Activated CD4-positive, alpha-beta T cell treated with anti-CD3 and anti-CD28 coated beads, Interleukin-2, amount 50 U/mL, for 4 hours (primary cell): ENCODE measurements at regions not wholly inside any gene's neighbourhood (a gene's known extent, or its start where the extent isn't known, plus 50 kb on each side); places are given as distances from the start of the nearest gene placed in this dataset.
"Not testable (repeated sequence)": the region's sequence is repeated elsewhere in the genome, so short reads cannot be mapped to it uniquely, and the experiment has no call there.

Source experiments
- DNase-seq, 2 experiments: peaks; one replicate each; pipeline ENCODE4 v3.0.0-alpha.2; 2020

- DNase-seq: no peak
Measured at GRCh38 chr5:112472614-112473013, 53.5 kb upstream of the EPB41L4A start.

DNA sequence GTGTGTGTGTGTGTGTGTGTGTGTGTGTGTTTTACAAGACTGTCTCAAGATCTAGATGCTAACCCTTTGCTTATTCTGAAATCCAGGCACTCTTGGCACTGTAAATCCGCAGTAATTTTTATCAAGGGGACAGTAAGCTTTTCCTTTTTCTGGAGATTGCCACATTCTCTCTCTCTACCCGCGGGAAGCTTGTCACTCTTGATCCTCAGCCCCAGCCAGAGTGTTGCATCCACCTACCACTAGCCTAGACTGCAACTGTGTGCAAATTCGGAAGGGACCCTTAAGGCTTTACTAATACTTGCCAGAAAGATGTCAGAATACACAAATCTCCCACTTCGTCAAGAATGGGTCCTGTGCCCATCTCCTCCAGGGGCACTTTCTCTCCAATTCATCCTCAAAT is 54.9 kb upstream of the EPB41L4A start:
- no peak for DNase-seq

GRCh38 chr5:112475747-112476365 is 56.8 kb upstream of the EPB41L4A start:
- no peak for DNase-seq

DNA sequence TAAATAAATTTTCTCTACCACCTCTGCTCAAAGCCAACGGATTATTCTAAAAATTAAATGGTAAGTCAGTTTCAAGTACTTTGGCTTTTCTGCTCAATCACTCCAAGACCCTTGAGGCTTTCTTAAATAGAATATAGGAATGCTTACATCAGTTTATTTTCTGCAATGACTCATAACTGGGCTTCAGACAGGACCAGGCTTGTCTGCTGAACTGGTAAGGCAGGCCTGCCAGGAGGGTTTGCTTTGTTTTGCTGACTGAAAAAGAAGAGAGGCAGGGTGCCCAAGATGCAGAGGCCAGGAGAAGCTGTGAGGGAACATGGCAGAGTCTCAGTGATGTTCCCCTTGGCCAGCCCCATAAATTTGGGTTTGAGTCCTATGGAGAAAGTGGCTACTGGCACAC is 60.3 kb upstream of the EPB41L4A start:
- DNase-seq: no peak

DNA sequence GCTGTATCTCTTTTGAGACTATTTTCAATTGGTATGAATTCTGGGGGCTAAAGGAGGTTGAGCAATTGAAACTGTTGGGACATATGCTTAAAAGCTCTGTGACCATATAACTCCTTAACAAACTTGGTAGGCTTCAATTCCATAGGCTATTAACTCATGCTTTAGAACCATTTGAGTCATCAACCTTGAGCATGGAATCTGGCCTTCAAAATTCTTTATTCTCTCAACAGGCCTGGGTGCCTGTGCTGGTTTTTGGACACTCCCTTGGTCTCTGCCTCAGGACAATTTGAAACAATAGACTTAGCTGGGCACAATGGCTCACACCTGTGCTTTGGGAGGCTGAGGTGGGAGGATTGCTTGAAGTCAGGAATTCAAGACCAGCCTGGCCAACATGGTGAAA is 61.4 kb upstream of the EPB41L4A start:
- no peak for DNase-seq

- DNase-seq: no peak
Measured at GRCh38 chr5:112483704-112484103, 64.6 kb upstream of the EPB41L4A start.

- DNase-seq: no peak
Measured at GRCh38 chr5:112485934-112486355, 66.9 kb upstream of the EPB41L4A start.

GRCh38 chr5:112491257-112491656 is 72.2 kb upstream of the EPB41L4A start:
- DNase-seq: no peak

DNA sequence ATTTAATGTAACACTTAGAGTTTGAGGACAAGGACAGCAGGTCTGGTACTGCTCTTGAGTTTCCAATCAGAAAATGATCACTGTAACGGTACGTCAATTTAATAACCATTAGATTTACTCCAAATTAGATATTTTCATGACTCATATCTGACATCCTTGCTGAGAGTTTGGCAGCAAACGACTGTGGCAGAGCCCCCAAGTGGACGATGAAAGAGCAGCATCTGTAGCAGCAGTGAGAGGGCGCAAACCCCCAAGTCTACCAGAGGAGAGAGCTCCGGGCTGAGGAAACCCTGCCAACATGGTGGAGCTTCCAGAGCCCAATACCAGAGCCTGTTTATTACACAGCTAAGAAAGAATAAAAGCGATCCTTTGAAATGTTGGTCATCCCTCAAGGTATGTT is 73.2 kb upstream of the EPB41L4A start:
- no peak for DNase-seq

- not testable (repeated sequence) for DNase-seq
Measured at GRCh38 chr5:112503749-112504501, 84.8 kb upstream of the EPB41L4A start.

GRCh38 chr5:112509097-112509496 is 90.0 kb upstream of the EPB41L4A start:
- not testable (repeated sequence) for DNase-seq

- DNase-seq: no peak
Measured at GRCh38 chr5:112511920-112512319, 92.8 kb upstream of the EPB41L4A start.

DNA sequence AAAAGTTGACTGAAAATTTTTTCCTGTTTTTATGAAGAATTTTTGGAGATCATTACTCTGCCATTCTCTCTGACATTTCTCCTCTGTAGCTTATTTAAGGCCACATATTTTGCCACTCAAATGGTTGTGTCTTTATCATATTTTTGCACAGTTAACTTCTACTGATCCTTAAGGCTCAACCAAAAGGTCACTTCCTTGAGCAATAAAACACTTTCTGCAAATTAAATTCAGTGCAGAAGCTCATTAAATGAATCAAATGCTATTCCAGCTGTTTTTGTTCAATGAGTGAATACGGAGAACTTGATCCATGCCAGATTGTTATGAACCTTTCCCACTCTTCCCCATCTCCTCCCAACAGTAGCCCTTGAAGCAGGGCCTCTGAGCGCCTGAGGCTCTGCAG is 93.8 kb upstream of the EPB41L4A start:
- DNase-seq: no peak

DNA sequence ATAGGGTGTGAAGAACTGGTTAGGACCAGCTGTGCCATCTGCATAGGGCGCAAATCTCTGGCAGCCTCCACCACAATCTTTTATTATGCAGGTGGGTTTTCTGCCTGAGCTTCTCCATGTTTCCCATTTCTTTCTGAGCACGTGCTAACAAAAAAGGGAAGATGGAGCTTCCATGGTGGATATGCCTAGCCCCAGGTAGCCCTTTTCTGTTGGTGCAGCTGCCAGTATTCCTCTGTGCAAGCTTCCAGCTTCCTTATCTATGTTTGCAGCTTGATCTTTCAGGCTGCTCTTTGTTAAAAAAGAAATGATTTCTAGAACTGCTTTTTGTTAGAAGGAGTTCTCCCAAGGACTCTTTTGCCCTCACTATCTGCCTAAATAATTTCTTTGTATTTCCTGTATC is 95.0 kb upstream of the EPB41L4A start:
- DNase-seq: no peak

GRCh38 chr5:112520474-112520873 is 101.4 kb upstream of the EPB41L4A start:
- DNase-seq: not testable (repeated sequence)

GRCh38 chr5:112522891-112523673 is 104.0 kb upstream of the EPB41L4A start:
- DNase-seq: not testable (repeated sequence)

DNA sequence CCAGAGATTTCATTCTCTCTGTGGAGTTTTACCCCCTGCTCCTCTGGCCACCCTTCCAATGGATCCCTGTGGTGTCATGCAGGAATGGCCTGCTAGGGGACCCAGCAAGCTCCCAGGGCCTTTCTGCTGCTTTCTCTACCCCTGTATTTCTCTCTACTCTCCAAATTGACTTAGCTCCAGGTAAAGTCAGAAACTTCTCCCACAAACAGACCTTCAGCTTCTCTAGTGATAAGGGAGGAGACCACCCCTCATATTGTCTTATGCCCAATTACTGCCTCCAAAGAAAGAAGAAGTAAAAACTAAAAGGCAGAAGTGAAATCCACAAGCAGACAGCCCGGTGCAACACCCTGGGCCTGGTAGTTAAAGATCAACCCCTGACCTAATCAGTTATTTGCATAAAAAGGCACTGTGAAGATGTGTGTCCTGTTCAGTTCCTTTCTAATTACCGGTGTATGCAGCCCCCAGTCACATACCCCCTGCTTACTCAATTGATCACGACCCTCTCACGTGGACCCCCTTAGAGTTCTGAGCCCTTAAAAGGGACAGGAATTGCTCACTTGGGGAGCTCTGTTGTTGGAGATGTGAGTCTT is 104.7 kb upstream of the EPB41L4A start:
- not testable (repeated sequence) for DNase-seq

DNA sequence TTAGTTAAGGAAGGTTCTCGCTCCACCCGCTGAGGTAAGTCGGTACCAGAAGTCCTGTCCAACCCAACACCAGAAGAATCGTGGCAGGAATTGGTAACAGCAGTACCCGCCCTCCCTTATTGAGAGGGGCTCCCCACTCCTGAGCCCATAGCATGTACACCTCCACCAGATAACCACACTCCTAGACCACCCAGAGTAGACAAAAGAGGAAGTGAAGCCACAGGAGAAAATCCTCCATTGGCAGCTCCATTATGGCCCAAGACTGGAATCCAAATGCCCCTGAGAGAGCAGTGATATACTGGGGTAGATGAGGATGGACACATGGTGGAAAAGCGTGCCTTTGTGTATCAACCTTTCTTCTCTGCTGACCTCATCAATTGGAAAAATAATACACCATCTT is 106.1 kb upstream of the EPB41L4A start:
- no peak for DNase-seq

GRCh38 chr5:112528928-112529327 is 109.9 kb upstream of the EPB41L4A start:
- DNase-seq: no peak

DNA sequence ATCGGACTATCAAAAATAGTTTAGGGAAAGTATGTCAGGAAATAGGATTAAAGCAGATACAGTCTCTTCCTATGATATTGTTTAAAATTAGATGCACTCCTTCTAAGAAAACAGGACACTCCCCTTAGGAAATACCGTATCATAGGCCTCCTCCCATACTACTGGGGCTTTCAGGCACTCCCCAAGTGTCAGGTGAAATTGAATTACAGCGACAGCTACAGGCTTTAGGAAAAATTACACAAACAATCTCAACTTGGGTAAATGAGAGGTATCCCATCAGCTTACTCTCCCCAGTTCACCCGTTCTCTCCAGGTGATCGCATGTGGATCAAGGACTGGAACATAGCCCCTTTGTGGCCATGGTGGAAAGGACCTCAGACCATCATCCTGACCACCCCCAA is 110.4 kb upstream of the EPB41L4A start:
- DNase-seq: no peak

- DNase-seq: no peak
Measured at GRCh38 chr5:112532654-112533360, 113.7 kb upstream of the EPB41L4A start.

GRCh38 chr5:112533362-112533761 is 114.3 kb upstream of the EPB41L4A start:
- DNase-seq: no peak

- DNase-seq: no peak
Measured at GRCh38 chr5:112534067-112534583, 115.0 kb upstream of the EPB41L4A start.
